ENCODE measurements at regions not wholly inside any gene's neighbourhood (a gene's known extent, or its start where the extent isn't known, plus 50 kb on each side); places are given as distances from the start of the nearest gene placed in this dataset.
"Not testable (repeated sequence)": the region's sequence is repeated elsewhere in the genome, so short reads cannot be mapped to it uniquely, and the experiment has no call there.

DNA sequence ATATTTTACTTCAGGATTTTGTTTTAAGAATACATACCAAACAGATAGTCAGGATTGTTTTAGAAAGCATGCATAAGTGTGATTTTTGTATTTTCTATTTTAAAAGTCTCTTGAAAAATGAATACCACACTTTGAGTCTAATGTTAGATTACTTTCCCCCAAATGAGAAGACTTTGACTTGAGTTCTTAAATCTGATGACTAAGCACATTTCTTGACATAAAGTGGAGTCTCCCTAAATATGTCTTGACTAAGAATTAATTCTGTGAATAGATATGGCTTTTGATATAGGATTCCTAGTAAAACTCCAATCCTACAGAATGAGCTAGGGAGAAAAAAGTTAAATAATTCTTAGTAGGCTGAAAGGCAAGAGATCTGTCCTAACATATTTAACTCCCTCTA lies 624.2 kb upstream of the SPRY2 start:
- H3K9me3 Mint-ChIP-seq: peaks cover 3% of the 10 kb centered on the region

DNA sequence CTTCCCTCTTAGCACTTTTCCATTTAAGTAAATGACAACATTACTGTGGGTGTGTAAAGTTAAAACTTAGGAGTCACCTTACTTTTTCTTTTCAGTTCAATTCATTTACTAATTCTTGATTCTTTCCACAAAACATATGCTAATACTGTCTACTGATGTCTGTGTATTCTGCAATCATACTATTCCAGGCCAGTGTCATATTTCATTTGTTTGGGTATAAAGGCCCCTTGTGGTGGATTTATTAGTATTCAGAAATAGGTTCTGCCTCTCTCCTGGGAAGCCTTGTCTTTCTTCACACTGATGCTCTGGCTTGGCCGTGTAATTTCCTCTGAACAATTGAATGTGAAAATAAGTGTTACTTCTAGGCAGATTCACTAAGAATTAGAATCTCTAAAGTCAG lies 621.9 kb upstream of the SPRY2 start:
- Mint-ChIP-seq H3K27ac (no peak overlapping the region), H3K4me1 (peaks cover 8% of the 10 kb centered on the region), H3K36me3 (no peaks in the 10 kb centered on the region), H3K27me3 (no peaks in the 10 kb centered on the region), H3K4me3 (no peak overlapping the region), H3K9me3 (peaks cover 3% of the 10 kb centered on the region)
- ATAC-seq: no peak

More for the DNA sequence above, 624.2 kb upstream of the SPRY2 start:
- H3K36me3 Mint-ChIP-seq: no peaks in the 10 kb centered on the region
- H3K27me3 Mint-ChIP-seq: no peaks in the 10 kb centered on the region
- H3K27ac Mint-ChIP-seq: no peak overlapping the region
- H3K4me3 Mint-ChIP-seq: no peak overlapping the region
- ATAC-seq: no peak
- peaks cover 8% of the 10 kb centered on the region for H3K4me1 Mint-ChIP-seq

DNA sequence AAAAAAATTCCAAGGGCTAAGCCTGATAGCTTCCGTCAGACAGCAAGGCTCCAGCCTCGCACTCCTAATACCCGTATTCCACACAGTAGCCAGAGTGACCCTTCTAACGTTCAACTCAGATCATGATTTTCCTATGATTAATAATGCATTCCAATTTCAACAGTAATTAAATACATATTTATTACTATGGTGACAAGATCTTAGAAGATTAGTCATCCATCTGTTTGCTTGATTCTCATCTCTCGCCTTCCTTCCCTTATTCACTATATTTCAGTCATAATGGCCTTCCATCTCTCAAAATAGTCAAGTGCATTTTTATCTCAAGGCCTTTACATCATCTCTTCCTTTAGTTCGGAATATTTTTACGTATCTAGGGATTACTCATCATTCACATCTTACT lies 621.2 kb upstream of the SPRY2 start:
- ATAC-seq: no peak
- peaks cover 3% of the 10 kb centered on the region for H3K9me3 Mint-ChIP-seq
- no peaks in the 10 kb centered on the region for H3K27me3 Mint-ChIP-seq
- H3K27ac Mint-ChIP-seq: no peak overlapping the region
- H3K36me3 Mint-ChIP-seq: no peaks in the 10 kb centered on the region
- H3K4me1 Mint-ChIP-seq: peaks cover 8% of the 10 kb centered on the region
- no peak overlapping the region for H3K4me3 Mint-ChIP-seq

DNA sequence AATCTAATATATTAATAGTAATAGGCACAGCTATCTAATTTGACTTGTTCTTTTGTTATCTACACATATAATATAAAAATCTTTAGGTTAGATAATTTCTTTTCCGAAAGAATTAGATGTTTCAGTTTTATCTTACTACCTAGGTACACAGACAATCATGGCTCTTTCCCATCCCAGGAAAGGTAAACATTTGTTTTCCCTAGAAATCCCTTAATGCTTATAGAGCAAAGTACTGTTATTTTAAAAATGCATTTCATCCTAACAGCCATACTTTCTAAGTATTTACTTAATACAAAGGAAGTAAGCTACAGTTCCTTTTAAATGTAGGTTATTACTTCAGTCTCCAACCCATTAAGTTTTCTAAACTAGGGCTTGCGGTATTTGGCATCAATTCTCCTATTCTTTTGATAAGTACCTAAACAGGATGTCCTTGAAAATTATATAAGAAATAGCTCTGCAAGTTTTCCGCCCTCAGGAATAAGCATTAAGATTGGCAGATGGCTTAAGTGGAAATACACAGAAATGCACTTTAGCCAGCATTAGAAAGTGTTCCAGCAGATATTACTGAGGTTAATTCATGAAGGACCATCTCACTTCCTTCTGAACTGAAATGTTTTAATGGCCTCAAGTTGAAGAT lies 616.2 kb upstream of the SPRY2 start:
- no peaks in the 10 kb centered on the region for H3K4me1 Mint-ChIP-seq
- H3K27ac Mint-ChIP-seq: no peak overlapping the region
- H3K27me3 Mint-ChIP-seq: no peaks in the 10 kb centered on the region
- H3K9me3 Mint-ChIP-seq: peaks cover 6% of the 10 kb centered on the region
- no peak for ATAC-seq
- no peak overlapping the region for H3K4me3 Mint-ChIP-seq
- H3K36me3 Mint-ChIP-seq: no peaks in the 10 kb centered on the region

DNA sequence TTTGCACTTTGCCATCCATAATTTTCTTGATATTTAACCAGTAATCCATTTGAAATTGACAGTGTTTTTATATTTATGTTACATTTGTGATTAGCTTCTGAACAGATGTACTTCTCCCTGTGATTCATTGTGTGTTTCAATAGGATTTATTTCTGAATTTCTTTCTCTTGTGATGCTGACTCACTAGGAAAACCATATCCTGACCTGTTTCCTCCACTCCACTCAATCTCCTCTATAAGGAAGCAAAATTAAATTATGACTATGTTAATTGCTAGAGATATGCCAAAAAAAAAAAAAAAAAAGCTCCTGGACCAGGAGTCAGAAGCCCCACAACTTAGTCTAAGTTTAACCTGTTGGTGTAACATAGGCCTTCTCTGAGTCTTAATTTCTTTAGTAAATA lies 614.6 kb upstream of the SPRY2 start:
- H3K36me3 Mint-ChIP-seq: no peaks in the 10 kb centered on the region
- H3K4me3 Mint-ChIP-seq: no peak overlapping the region
- H3K9me3 Mint-ChIP-seq: peaks cover 3% of the 10 kb centered on the region
- no peak overlapping the region for H3K27ac Mint-ChIP-seq
- no peak for ATAC-seq
- no peaks in the 10 kb centered on the region for H3K4me1 Mint-ChIP-seq
- H3K27me3 Mint-ChIP-seq: no peaks in the 10 kb centered on the region

DNA sequence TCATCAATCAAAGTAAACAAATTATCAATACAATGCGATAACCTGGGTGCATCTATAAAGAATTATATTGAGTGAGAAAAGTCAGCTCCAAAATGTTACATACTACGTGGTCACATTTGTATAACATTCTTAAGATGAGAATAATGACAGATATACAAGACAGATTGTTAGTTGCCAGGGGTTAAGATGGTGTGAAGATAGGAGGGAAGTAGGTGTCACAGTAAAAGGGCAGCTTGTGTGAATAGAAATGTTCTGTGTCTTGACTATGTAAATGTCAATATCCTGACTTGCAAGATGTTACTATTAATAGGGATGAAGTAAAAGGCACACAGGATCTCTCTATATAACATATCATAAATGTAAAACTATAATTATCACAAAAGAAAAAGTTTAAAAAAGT lies 611.2 kb upstream of the SPRY2 start:
- ATAC-seq: no peak
- no peak overlapping the region for H3K27ac Mint-ChIP-seq

DNA sequence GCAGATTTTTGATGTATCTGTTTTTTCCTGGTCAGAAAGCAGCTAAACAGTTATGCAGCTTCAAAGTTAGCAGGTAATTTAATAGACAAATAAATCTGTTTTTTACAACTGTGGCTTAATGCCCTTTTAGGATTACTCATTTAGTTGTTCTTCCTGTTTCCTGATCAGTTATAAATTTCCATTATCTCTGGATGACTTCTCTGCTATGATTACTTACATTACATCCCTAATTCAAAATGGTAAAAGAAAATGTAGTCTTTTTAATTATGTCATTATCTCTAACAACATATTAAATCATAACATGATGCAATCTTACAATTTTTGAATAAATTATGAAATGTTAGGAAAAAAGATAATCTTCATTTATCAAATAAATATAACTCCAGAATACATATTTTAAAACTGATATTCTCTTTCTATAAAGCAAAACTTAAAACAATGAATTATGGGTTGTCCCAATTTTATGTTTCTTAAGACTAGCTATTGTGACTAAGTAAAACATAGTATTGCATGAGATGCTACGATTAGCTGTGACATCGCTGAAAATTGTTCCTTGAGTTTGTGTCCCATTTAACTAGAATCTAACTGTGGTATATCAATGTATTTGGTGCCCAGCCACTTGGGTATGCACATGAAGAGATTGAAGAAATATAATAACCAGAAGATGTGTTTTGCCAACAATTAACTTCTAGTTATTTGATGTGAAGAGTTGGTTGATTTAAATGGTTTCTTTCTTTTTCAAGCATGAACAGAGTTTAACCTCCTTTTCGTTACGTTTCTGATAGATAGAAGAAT lies 605.3 kb upstream of the SPRY2 start:
- no peak overlapping the region for H3K27ac Mint-ChIP-seq
- no peaks in the 10 kb centered on the region for H3K27me3 Mint-ChIP-seq
- H3K9me3 Mint-ChIP-seq: no peaks in the 10 kb centered on the region
- no peak overlapping the region for H3K4me3 Mint-ChIP-seq
- no peak for ATAC-seq
- no peaks in the 10 kb centered on the region for H3K36me3 Mint-ChIP-seq
- no peaks in the 10 kb centered on the region for H3K4me1 Mint-ChIP-seq

More for the DNA sequence above, 611.2 kb upstream of the SPRY2 start:
- Mint-ChIP-seq H3K9me3 (peaks cover 3% of the 10 kb centered on the region), H3K4me3 (no peak overlapping the region), H3K27me3 (no peaks in the 10 kb centered on the region), H3K4me1 (no peaks in the 10 kb centered on the region), H3K36me3 (no peaks in the 10 kb centered on the region)

DNA sequence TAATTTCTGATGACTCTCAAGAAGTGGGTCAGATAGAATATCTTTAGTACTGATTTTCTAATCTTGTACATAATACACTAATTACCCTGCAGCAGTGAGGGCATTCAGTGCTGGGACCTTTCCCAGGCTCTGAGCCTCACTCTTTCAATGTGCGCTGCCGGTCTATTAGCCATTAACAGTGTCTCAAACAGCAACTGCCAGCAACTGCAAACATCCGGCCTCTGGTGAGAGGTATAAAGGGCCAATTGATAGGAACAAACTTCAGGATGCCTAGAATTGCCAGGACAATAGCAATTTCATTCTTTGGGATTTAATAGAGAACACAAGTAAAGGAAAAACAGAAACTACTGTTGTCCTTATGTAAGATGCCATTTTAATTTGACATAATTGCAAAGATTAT lies 604.4 kb upstream of the SPRY2 start:
- H3K27ac Mint-ChIP-seq: no peak overlapping the region
- no peaks in the 10 kb centered on the region for H3K9me3 Mint-ChIP-seq
- H3K27me3 Mint-ChIP-seq: no peaks in the 10 kb centered on the region
- H3K4me1 Mint-ChIP-seq: no peaks in the 10 kb centered on the region
- ATAC-seq: no peak
- no peak overlapping the region for H3K4me3 Mint-ChIP-seq
- no peaks in the 10 kb centered on the region for H3K36me3 Mint-ChIP-seq

DNA sequence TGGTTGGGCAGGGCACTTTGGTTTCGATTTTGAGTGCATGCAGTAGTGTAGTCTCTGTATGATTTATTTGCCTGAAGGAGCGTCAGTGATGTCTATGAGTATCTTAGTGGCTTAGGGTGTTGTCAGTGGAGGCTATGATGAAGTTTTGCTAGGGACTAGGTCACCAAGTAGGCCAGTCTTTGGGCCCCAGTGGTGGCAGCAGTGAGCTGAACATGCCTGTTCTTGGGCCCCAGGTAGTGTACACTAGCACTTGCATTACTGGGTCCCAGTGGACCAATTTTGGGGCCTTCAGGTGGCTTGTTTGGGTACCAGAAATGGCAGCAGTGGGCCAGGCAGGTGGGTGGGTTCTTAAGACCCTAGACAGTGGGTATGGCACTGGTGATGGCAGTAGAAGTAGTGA lies 598.7 kb upstream of the SPRY2 start:
- H3K9me3 Mint-ChIP-seq: peaks cover 3% of the 10 kb centered on the region

DNA sequence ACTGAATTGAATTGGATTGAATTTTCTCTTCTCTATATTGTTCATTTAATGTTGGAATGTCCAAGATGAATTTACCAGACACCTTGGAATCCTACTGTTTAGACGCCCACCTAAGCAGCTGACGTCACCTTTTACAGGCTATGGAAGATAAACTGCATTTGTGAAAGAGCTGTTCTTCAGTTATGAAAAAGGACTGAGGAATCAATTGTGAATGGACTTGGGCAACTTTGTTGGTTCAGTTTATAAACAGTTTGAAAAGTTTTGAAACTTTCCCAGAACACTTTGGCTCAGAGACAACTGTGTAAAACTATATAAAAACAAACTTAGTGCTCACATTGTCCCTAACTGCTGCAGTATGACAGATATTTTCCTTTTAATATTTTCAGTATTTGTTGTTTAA lies 590.8 kb upstream of the SPRY2 start:
- Mint-ChIP-seq H3K4me3 (no peak overlapping the region), H3K9me3 (peaks cover 5% of the 10 kb centered on the region), H3K36me3 (no peaks in the 10 kb centered on the region), H3K27me3 (no peaks in the 10 kb centered on the region), H3K27ac (no peak overlapping the region), H3K4me1 (no peaks in the 10 kb centered on the region)
- ATAC-seq: no peak

More for the DNA sequence above, 598.7 kb upstream of the SPRY2 start:
- no peak for ATAC-seq
- no peaks in the 10 kb centered on the region for H3K36me3 Mint-ChIP-seq
- no peaks in the 10 kb centered on the region for H3K4me1 Mint-ChIP-seq
- H3K27ac Mint-ChIP-seq: no peak overlapping the region
- H3K4me3 Mint-ChIP-seq: no peak overlapping the region
- H3K27me3 Mint-ChIP-seq: no peaks in the 10 kb centered on the region

DNA sequence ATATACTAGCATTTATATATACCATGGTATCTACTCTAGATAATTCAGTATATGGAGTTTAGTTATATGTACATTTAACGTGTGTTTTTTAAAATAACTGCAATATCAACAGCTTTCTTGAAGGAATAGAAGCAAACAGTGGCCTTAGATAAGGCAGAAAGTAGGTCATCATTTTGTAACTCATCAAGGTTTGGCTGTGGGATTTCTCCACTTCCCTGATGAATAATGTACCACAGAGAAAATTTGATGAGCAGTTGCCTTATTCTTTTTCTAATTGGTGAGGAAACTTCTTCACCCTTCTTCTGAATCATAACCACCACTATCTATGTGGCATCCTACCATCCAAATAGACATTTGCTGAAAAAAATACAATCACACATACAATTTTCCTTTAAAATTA lies 590.2 kb upstream of the SPRY2 start:
- no peak for ATAC-seq
- Mint-ChIP-seq H3K9me3 (peaks cover 5% of the 10 kb centered on the region), H3K4me3 (no peak overlapping the region), H3K36me3 (no peaks in the 10 kb centered on the region), H3K27me3 (no peaks in the 10 kb centered on the region), H3K27ac (no peak overlapping the region), H3K4me1 (no peaks in the 10 kb centered on the region)

DNA sequence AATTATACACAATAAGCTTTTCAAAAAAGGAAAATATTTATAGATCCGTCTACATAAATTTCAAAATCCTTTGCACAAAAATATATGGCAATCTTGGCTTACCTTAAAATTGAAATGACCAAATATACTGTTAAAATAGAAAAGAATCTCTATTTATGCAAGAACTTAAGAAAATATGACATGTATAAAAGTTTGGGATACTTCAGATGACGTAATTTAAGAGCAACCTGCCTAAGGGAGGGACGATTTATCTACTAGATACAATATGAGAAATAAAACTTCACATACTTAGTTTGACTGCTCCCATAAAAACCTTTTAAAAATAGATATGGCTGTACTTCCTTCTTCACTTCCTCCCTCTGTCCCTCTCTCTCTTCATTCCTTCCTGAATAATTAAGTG lies 587.3 kb upstream of the SPRY2 start:
- no peaks in the 10 kb centered on the region for H3K4me1 Mint-ChIP-seq

DNA sequence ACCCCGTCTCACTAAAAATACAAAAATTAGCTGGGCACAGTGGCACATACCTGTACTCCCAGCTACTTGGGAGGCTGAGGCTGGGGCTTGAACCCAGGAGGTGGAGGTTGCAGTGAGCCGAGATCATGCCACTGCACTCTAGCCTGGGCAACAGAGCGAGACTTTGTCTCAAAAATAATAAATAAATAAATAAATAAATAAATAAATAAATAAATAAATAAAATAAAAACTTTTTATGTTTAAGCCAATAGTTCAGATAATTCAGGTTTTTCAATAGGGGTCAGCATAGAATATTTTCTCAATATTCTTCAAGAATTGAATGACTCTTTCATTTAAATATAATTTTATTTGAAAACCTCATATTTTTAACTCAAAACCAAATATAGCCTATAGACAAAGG lies 585.1 kb upstream of the SPRY2 start:
- not testable (repeated sequence) for H3K27ac Mint-ChIP-seq, H3K27me3 Mint-ChIP-seq, H3K4me3 Mint-ChIP-seq, H3K4me1 Mint-ChIP-seq, H3K36me3 Mint-ChIP-seq, H3K9me3 Mint-ChIP-seq, ATAC-seq

More for the DNA sequence above, 587.3 kb upstream of the SPRY2 start:
- Mint-ChIP-seq H3K27ac (no peak overlapping the region), H3K27me3 (no peaks in the 10 kb centered on the region), H3K9me3 (no peaks in the 10 kb centered on the region), H3K36me3 (no peaks in the 10 kb centered on the region), H3K4me3 (no peak overlapping the region)
- ATAC-seq: no peak

DNA sequence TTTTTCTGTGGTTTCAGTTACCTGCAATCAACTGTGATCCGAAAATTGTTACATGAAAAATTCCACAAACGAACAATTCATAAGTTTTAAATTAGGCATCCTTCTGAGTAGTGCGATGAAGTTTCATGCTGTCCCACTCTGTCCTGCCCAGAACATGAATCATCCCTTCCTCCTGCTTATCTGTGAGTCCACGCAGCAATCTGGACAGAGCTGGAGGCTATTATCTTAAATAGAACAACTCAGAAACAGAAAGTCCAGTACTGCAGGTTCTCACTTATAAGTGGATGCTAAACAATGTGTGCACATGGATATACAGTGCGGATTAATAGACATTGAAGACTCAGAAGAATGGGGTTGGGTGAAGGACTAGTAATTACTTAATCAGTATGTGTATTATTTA lies 583.7 kb upstream of the SPRY2 start:
- Mint-ChIP-seq H3K4me3 (no peak overlapping the region), H3K9me3 (no peaks in the 10 kb centered on the region), H3K27ac (no peak overlapping the region), H3K4me1 (no peaks in the 10 kb centered on the region), H3K36me3 (no peaks in the 10 kb centered on the region), H3K27me3 (no peaks in the 10 kb centered on the region)
- no peak for ATAC-seq

DNA sequence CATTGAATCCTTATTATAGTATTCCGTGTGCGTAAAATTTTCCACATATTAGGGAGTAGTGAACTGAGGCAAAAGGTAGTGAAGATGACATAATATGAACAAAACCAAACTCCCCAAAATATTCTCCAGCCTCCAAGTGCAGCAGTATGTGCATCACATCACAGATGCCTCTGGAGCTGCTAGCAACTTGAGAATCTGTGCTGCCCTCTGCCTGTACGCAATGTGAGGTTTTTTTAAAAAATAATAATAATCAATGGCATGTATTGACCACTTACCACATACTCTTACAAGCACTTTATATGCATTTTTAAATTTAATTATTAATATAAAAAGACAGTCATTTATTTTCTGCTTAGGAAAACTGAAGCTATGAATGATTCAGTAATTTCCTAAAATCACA lies 583.0 kb upstream of the SPRY2 start:
- ATAC-seq: no peak
- Mint-ChIP-seq H3K4me1 (no peaks in the 10 kb centered on the region), H3K27ac (no peak overlapping the region), H3K9me3 (no peaks in the 10 kb centered on the region), H3K27me3 (no peaks in the 10 kb centered on the region), H3K36me3 (no peaks in the 10 kb centered on the region), H3K4me3 (no peak overlapping the region)

DNA sequence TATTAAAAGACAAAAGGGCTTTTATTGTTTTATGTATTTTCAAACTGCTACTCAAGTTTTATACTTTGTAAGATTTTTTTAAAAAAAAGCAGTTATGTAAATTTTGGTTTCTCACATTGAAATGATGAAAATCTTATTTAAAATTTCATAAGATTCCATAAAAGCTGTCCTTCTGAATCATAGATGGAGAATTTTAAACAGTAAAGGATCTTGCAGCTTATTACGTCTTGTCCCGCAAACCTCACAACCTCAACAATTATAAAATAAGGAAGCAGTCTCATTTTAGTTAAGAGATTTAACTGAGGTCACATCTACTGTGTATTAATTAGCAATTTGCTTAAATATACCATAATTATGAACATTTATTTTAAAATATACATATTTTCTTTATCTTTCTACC lies 581.0 kb upstream of the SPRY2 start:
- no peaks in the 10 kb centered on the region for H3K9me3 Mint-ChIP-seq
- no peaks in the 10 kb centered on the region for H3K36me3 Mint-ChIP-seq
- H3K4me1 Mint-ChIP-seq: no peaks in the 10 kb centered on the region
- no peaks in the 10 kb centered on the region for H3K27me3 Mint-ChIP-seq
- no peak overlapping the region for H3K4me3 Mint-ChIP-seq
- no peak for ATAC-seq
- no peak overlapping the region for H3K27ac Mint-ChIP-seq
